Bronchial epithelial cell (primary cell): ENCODE measurements at regions not wholly inside any gene's neighbourhood (a gene's known extent, or its start where the extent isn't known, plus 50 kb on each side); places are given as distances from the start of the nearest gene placed in this dataset.
"Not testable (repeated sequence)": the region's sequence is repeated elsewhere in the genome, so short reads cannot be mapped to it uniquely, and the experiment has no call there.

Experiments used
- DNase-seq: peaks from one replicate; pipeline ENCODE4 v3.0.0-alpha.2; 2010; ENCODE audit warnings: low read depth
- FAIRE-seq: peaks from 2 replicates; lab custom pipeline; 2011; peaks lifted over from hg19 to GRCh38; lab: Jason Lieb, UNC
- H3K27me3 ChIP-seq: 2 replicates; pipeline ENCODE4 v1.5.1; 2011; ENCODE audit warnings: low read length; ENCODE audit not compliant: control insufficient read depth, insufficient read depth
- H3K36me3 ChIP-seq: 2 replicates; pipeline ENCODE4 v1.5.1; 2011; ENCODE audit warnings: low read length; ENCODE audit not compliant: control insufficient read depth, insufficient read depth
- H3K4me3 ChIP-seq: 2 replicates; pipeline ENCODE4 v1.5.1; 2011; ENCODE audit warnings: mild to moderate bottlenecking, low read depth, low read length, control low read depth
- CTCF ChIP-seq: IDR thresholded peaks from 2 replicates; pipeline ENCODE4 v1.5.1; 2011; ENCODE audit warnings: mild to moderate bottlenecking, moderate library complexity, low read length, control low read depth, inconsistent platforms; ENCODE audit not compliant: insufficient read depth, severe bottlenecking

GRCh38 chr4:97016186-97016907 is 1126.9 kb downstream of the STPG2 start:
- Histone ChIP-seq H3K4me3 (no peak overlapping the region), H3K27me3 (no peaks in the 10 kb centered on the region), H3K36me3 (no peaks in the 10 kb centered on the region)
- FAIRE-seq (no peak), DNase-seq (no peak)
- no peak for TF ChIP-seq CTCF

GRCh38 chr4:97027728-97028410 is 1115.4 kb downstream of the STPG2 start:
- Histone ChIP-seq H3K4me3 (no peak overlapping the region), H3K27me3 (no peaks in the 10 kb centered on the region), H3K36me3 (no peaks in the 10 kb centered on the region)
- DNase-seq, result no peak
- no peak for TF ChIP-seq CTCF
- no peak for FAIRE-seq

- DNase-seq (no peak), FAIRE-seq (no peak)
- no peaks in the 10 kb centered on the region for H3K27me3 ChIP-seq
- H3K36me3 ChIP-seq, result no peaks in the 10 kb centered on the region
- no peak overlapping the region for H3K4me3 ChIP-seq
- no peak for TF ChIP-seq CTCF
These were observed 1114.5 kb downstream of the STPG2 start for GRCh38 chr4:97028785-97029184.

GRCh38 chr4:97037411-97038145 is 1105.7 kb downstream of the STPG2 start:
- H3K27me3 ChIP-seq, FAIRE-seq, DNase-seq, H3K36me3 ChIP-seq, H3K4me3 ChIP-seq: not testable (repeated sequence)

GRCh38 chr4:97038146-97038516 is 1105.1 kb downstream of the STPG2 start:
- Histone ChIP-seq H3K4me3 (no peak overlapping the region), H3K36me3 (no peaks in the 10 kb centered on the region), H3K27me3 (no peaks in the 10 kb centered on the region)
- TF ChIP-seq CTCF, result no peak
- DNase-seq, result no peak
- no peak for FAIRE-seq

- FAIRE-seq, result peak; percentile 23
- TF ChIP-seq CTCF, result no peak
- H3K36me3 ChIP-seq, result no peaks in the 10 kb centered on the region
- no peaks in the 10 kb centered on the region for H3K27me3 ChIP-seq
- DNase-seq, result no peak
- no peak overlapping the region for H3K4me3 ChIP-seq
These were observed 1070.6 kb downstream of the STPG2 start for GRCh38 chr4:97072666-97073065.
